Activated CD4-positive, alpha-beta memory T cell treated with anti-CD3 and anti-CD28 coated beads for 36 hours (primary cell): ENCODE measurements at regions not wholly inside any gene's neighbourhood (a gene's known extent, or its start where the extent isn't known, plus 50 kb on each side); places are given as distances from the start of the nearest gene placed in this dataset.
"Not testable (repeated sequence)": the region's sequence is repeated elsewhere in the genome, so short reads cannot be mapped to it uniquely, and the experiment has no call there.

Experiments used
- CTCF ChIA-PET: fragments of 350-600 bp; sonication (Branson Sonifier 250); formaldehyde crosslinking; loops from one replicate; lab custom pipeline; 2021; ENCODE audit warnings: antibody characterized with exemption, inconsistent platforms; lab: Charles Lee
- POLR2A ChIA-PET: fragments of 350-600 bp; sonication (Branson Sonifier 250); formaldehyde crosslinking; loops from one replicate; lab custom pipeline; 2021; ENCODE audit warnings: antibody characterized with exemption; lab: Charles Lee
- DNase-seq: peaks from one replicate; pipeline ENCODE4 v3.0.0-alpha.2; 2020
- H3K27ac Mint-ChIP-seq: one replicate; pipeline ENCODE4 v1.8.0; 2021; ENCODE audit warnings: mixed read lengths
- H3K27me3 Mint-ChIP-seq: one replicate; pipeline ENCODE4 v1.8.0; 2021; ENCODE audit warnings: mixed read lengths
- H3K36me3 Mint-ChIP-seq: one replicate; pipeline ENCODE4 v1.8.0; 2021; ENCODE audit warnings: mixed read lengths
- H3K4me1 Mint-ChIP-seq: one replicate; pipeline ENCODE4 v1.8.0; 2021; ENCODE audit warnings: low read depth, mixed read lengths
- H3K4me3 Mint-ChIP-seq: one replicate; pipeline ENCODE4 v1.8.0; 2021; ENCODE audit warnings: mild to moderate bottlenecking, mixed read lengths
- H3K9me3 Mint-ChIP-seq: one replicate; pipeline ENCODE4 v1.8.0; 2021; ENCODE audit warnings: mixed read lengths
- intact Hi-C: fragments of 100-400 bp; cut with micrococcal nuclease; formaldehyde crosslinking; loops from one replicate; pipeline ENCODE4 v1.15.1; 2023

DNA sequence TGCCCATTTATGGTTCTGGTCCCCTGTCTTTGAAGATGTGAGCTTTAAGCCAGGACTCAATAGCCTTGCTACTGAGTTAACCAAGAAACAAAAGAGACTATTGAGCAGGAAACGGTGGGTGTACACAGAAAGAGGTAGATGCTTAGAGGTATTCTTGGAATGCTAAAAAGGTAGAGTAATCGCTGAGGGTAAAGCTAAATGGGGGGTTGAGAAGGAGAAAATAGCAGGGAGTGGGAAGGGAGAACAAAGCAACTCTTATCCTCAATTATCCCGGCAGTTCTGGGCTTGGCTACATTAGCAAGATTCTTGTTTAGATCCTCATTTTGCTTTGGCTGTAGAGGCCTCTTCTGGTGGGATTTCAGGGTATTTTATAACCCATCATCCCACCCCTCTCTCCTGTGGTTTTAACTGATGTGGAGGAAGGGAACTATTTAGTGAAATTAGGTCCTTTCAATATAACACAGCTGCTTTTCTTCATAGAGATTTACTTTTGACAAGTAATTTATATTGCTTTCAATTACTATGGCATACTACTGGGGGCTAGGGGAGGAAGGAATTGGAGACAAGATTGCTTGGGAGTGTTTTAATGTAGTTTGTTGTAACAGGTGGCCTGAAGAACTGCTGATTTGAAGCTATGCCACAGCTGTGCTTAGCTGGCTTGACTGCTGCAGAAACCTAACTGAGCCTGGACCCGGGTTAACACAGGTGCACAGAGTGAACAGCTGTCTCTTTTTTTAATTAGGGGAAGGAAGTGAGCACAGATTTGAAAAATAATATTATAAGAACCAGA lies 234.3 kb upstream of the CCDC54 start:
- ChIA-PET POLR2A (no interaction called here), CTCF (interaction anchor here (0.7 kb wide), 1 partner anchor 63 kb away, joined by 4 read pairs; no protein-coding TSS in a partner anchor)
- intact Hi-C loops: no loop called here
- Mint-ChIP-seq H3K4me1 (no peaks in the 10 kb centered on the region), H3K27ac (no peak overlapping the region), H3K9me3 (no peaks in the 10 kb centered on the region), H3K36me3 (no peaks in the 10 kb centered on the region), H3K4me3 (no peak overlapping the region), H3K27me3 (peaks cover 14% of the 10 kb centered on the region)
- no peak for DNase-seq

GRCh38 chr3:107150675-107151074 lies 226.6 kb upstream of the CCDC54 start:
- DNase-seq: no peak
- peaks cover 4% of the 10 kb centered on the region for H3K9me3 Mint-ChIP-seq
- H3K4me3 Mint-ChIP-seq: no peak overlapping the region
- peaks cover 2% of the 10 kb centered on the region for H3K27me3 Mint-ChIP-seq
- CTCF ChIA-PET: no interaction called here
- POLR2A ChIA-PET: no interaction called here
- intact Hi-C loops: no loop called here
- no peaks in the 10 kb centered on the region for H3K36me3 Mint-ChIP-seq
- no peak overlapping the region for H3K27ac Mint-ChIP-seq
- H3K4me1 Mint-ChIP-seq: no peaks in the 10 kb centered on the region

DNA sequence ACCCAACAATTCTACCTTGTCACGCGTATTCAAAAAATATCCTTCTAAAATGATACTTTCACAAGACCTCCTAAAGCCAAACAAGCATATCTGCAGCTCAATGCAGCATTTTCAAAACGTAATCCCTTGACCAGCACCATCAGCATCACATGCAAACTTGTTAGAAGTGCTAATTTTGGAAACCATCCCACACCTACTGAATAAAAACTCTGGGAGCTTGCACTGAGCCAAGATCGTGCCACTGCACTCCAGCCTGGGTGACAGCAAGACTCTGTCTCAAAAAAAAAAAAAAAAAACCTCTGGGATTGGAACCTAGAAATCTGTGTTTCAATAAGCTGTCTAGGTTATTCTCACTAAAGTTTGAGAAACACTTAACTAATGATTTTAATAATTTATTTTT lies 223.3 kb upstream of the CCDC54 start:
- intact Hi-C loops: no loop called here
- H3K4me3 Mint-ChIP-seq: no peak overlapping the region
- no peaks in the 10 kb centered on the region for H3K4me1 Mint-ChIP-seq
- peaks cover 18% of the 10 kb centered on the region for H3K9me3 Mint-ChIP-seq
- H3K27ac Mint-ChIP-seq: no peak overlapping the region
- CTCF ChIA-PET: no interaction called here
- no peaks in the 10 kb centered on the region for H3K36me3 Mint-ChIP-seq
- DNase-seq: no peak
- POLR2A ChIA-PET: no interaction called here
- H3K27me3 Mint-ChIP-seq: peaks cover 2% of the 10 kb centered on the region

- no peak for DNase-seq
- no peak overlapping the region for H3K4me3 Mint-ChIP-seq
- intact Hi-C loops: no loop called here
- H3K27me3 Mint-ChIP-seq: no peaks in the 10 kb centered on the region
- no peak overlapping the region for H3K27ac Mint-ChIP-seq
- CTCF ChIA-PET: no interaction called here
- no peaks in the 10 kb centered on the region for H3K4me1 Mint-ChIP-seq
- H3K36me3 Mint-ChIP-seq: no peaks in the 10 kb centered on the region
- POLR2A ChIA-PET: no interaction called here
- H3K9me3 Mint-ChIP-seq: peaks cover 19% of the 10 kb centered on the region
Measured at GRCh38 chr3:107172411-107172810, 204.8 kb upstream of the CCDC54 start.

GRCh38 chr3:107184375-107184774 lies 192.9 kb upstream of the CCDC54 start:
- intact Hi-C loops: no loop called here
- CTCF ChIA-PET: no interaction called here
- H3K27ac Mint-ChIP-seq: no peak overlapping the region

GRCh38 chr3:107188262-107188661 lies 189.0 kb upstream of the CCDC54 start:
- H3K4me1 Mint-ChIP-seq: no peaks in the 10 kb centered on the region
- H3K27ac Mint-ChIP-seq: no peak overlapping the region
- no peak overlapping the region for H3K4me3 Mint-ChIP-seq
- H3K9me3 Mint-ChIP-seq: no peaks in the 10 kb centered on the region
- CTCF ChIA-PET: no interaction called here
- POLR2A ChIA-PET: no interaction called here
- intact Hi-C loops: no loop called here
- H3K36me3 Mint-ChIP-seq: no peaks in the 10 kb centered on the region
- no peaks in the 10 kb centered on the region for H3K27me3 Mint-ChIP-seq
- DNase-seq: no peak

More at GRCh38 chr3:107184375-107184774, 192.9 kb upstream of the CCDC54 start:
- H3K4me1 Mint-ChIP-seq: no peaks in the 10 kb centered on the region
- DNase-seq: no peak
- no peaks in the 10 kb centered on the region for H3K9me3 Mint-ChIP-seq
- peaks cover 2% of the 10 kb centered on the region for H3K27me3 Mint-ChIP-seq
- no peaks in the 10 kb centered on the region for H3K36me3 Mint-ChIP-seq
- H3K4me3 Mint-ChIP-seq: no peak overlapping the region
- POLR2A ChIA-PET: no interaction called here

DNA sequence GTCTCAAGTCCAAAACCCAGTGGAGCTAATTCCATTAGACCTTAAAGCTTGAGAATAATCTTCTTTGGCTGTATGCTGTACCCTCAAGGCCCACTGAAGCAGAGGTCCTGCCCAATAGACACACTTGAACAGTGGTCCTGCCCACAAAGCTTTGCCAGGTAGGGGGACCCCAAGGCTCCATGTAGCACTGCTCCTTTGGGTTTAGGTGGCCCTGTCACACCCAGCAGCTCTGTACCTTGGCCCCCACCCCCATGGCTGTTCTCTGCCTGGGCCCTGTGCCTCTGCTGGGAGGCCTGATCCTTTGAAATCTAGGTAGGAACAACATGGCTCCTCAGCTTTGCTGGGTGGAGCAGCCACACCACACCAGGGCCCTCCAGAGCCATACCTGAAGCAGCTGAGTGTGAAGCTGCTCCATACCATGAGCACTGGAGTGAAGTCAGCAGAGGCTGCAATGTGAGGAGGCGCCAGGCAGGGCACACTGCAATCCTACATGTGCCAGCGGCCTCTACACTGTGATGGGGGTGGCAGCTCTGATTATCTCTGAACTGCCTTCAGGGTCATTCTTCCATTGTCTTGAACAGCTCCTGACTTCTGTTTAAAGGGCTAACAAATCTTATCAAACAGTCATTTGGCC lies 188.0 kb upstream of the CCDC54 start:
- DNase-seq: no peak
- no peaks in the 10 kb centered on the region for H3K9me3 Mint-ChIP-seq
- no peaks in the 10 kb centered on the region for H3K27me3 Mint-ChIP-seq
- ChIA-PET CTCF (no interaction called here), POLR2A (no interaction called here)
- H3K27ac Mint-ChIP-seq: no peak overlapping the region
- no peak overlapping the region for H3K4me3 Mint-ChIP-seq
- no peaks in the 10 kb centered on the region for H3K36me3 Mint-ChIP-seq
- intact Hi-C loops: no loop called here
- H3K4me1 Mint-ChIP-seq: no peaks in the 10 kb centered on the region

GRCh38 chr3:107193116-107193515 lies 184.1 kb upstream of the CCDC54 start:
- CTCF ChIA-PET: no interaction called here
- no peak for DNase-seq
- H3K9me3 Mint-ChIP-seq: no peaks in the 10 kb centered on the region
- H3K4me3 Mint-ChIP-seq: no peak overlapping the region
- POLR2A ChIA-PET: no interaction called here
- intact Hi-C loops: no loop called here
- H3K27ac Mint-ChIP-seq: no peak overlapping the region
- H3K36me3 Mint-ChIP-seq: no peaks in the 10 kb centered on the region
- H3K27me3 Mint-ChIP-seq: peaks cover 8% of the 10 kb centered on the region
- no peaks in the 10 kb centered on the region for H3K4me1 Mint-ChIP-seq

GRCh38 chr3:107198581-107199181 lies 178.6 kb upstream of the CCDC54 start:
- CTCF ChIA-PET: no interaction called here
- no peak overlapping the region for H3K27ac Mint-ChIP-seq
- H3K4me1 Mint-ChIP-seq: no peaks in the 10 kb centered on the region
- no peak overlapping the region for H3K4me3 Mint-ChIP-seq
- no peaks in the 10 kb centered on the region for H3K36me3 Mint-ChIP-seq
- intact Hi-C loops: no loop called here
- H3K27me3 Mint-ChIP-seq: peaks cover 12% of the 10 kb centered on the region
- POLR2A ChIA-PET: no interaction called here
- no peak for DNase-seq
- H3K9me3 Mint-ChIP-seq: no peaks in the 10 kb centered on the region

GRCh38 chr3:107201146-107201545 lies 176.1 kb upstream of the CCDC54 start:
- ChIA-PET CTCF (interaction anchor here (0.7 to 0.9 kb wide), 2 partner anchors 34 to 477 kb away, joined by 3 read pairs; no protein-coding TSS in a partner anchor), POLR2A (no interaction called here)
- Mint-ChIP-seq H3K4me1 (no peaks in the 10 kb centered on the region), H3K27me3 (peaks cover 10% of the 10 kb centered on the region), H3K4me3 (no peak overlapping the region), H3K36me3 (no peaks in the 10 kb centered on the region), H3K27ac (no peak overlapping the region), H3K9me3 (no peaks in the 10 kb centered on the region)
- intact Hi-C loops: no loop called here
- DNase-seq: no peak

- POLR2A ChIA-PET, H3K4me1 Mint-ChIP-seq, H3K27ac Mint-ChIP-seq, intact Hi-C loops, H3K36me3 Mint-ChIP-seq, H3K27me3 Mint-ChIP-seq, CTCF ChIA-PET, H3K9me3 Mint-ChIP-seq, H3K4me3 Mint-ChIP-seq, DNase-seq: not testable (repeated sequence)
Measured at GRCh38 chr3:107202885-107203284, 174.4 kb upstream of the CCDC54 start.

- Mint-ChIP-seq H3K27me3 (peaks cover 11% of the 10 kb centered on the region), H3K9me3 (no peaks in the 10 kb centered on the region), H3K4me1 (no peaks in the 10 kb centered on the region), H3K36me3 (no peaks in the 10 kb centered on the region), H3K4me3 (no peak overlapping the region), H3K27ac (no peak overlapping the region)
- intact Hi-C loops: no loop called here
- DNase-seq: no peak
- ChIA-PET POLR2A (no interaction called here), CTCF (no interaction called here)
Measured at GRCh38 chr3:107204121-107204520, 173.1 kb upstream of the CCDC54 start.
